Osteocyte (in vitro differentiated cells): ENCODE measurements at regions not wholly inside any gene's neighbourhood (a gene's known extent, or its start where the extent isn't known, plus 50 kb on each side); places are given as distances from the start of the nearest gene placed in this dataset.

Experiments
- DNase-seq: peaks from one replicate; pipeline ENCODE4 v3.0.0; 2021; ENCODE audit warnings: mixed read lengths; ENCODE audit not compliant: unreplicated experiment; ENCODE audit errors: extremely low spot score
- H3K27ac Mint-ChIP-seq: one replicate; pipeline ENCODE4 v1.8.0; 2021; ENCODE audit warnings: mild to moderate bottlenecking, mixed read lengths; ENCODE audit not compliant: unreplicated experiment
- H3K27me3 Mint-ChIP-seq: one replicate; pipeline ENCODE4 v1.8.0; 2021; ENCODE audit warnings: mixed read lengths; ENCODE audit not compliant: unreplicated experiment
- H3K36me3 Mint-ChIP-seq: one replicate; pipeline ENCODE4 v1.8.0; 2021; ENCODE audit warnings: mixed read lengths; ENCODE audit not compliant: unreplicated experiment
- H3K4me1 Mint-ChIP-seq: one replicate; pipeline ENCODE4 v1.8.0; 2021; ENCODE audit warnings: mixed read lengths; ENCODE audit not compliant: unreplicated experiment
- H3K4me3 Mint-ChIP-seq: one replicate; pipeline ENCODE4 v1.8.0; 2021; ENCODE audit warnings: mild to moderate bottlenecking, moderate library complexity, mixed read lengths; ENCODE audit not compliant: unreplicated experiment
- H3K9me3 Mint-ChIP-seq: one replicate; pipeline ENCODE4 v1.8.0; 2021; ENCODE audit warnings: mixed read lengths; ENCODE audit not compliant: unreplicated experiment
- CTCF ChIP-seq: fragments of 200-600 bp; sonication (generic); IDR thresholded peaks from 2 replicates; pipeline ENCODE4 v1.5.0; 2021; ENCODE audit warnings: antibody characterized with exemption, mild to moderate bottlenecking, moderate library complexity

- H3K4me3 Mint-ChIP-seq: no peak overlapping the region
- no peaks in the 10 kb centered on the region for H3K9me3 Mint-ChIP-seq
- no peak for TF ChIP-seq CTCF
- H3K36me3 Mint-ChIP-seq: no peaks in the 10 kb centered on the region
- no peaks in the 10 kb centered on the region for H3K4me1 Mint-ChIP-seq
- H3K27ac Mint-ChIP-seq: no peak overlapping the region
- no peaks in the 10 kb centered on the region for H3K27me3 Mint-ChIP-seq
- no peak for DNase-seq
These were observed 218.6 kb downstream of the KIF26A start for GRCh38 chr14:104356738-104357688.

GRCh38 chr14:104357689-104358527, 219.5 kb downstream of the KIF26A start:
- DNase-seq: no peak
- TF ChIP-seq CTCF: no peak
- no peak overlapping the region for H3K4me3 Mint-ChIP-seq
- H3K36me3 Mint-ChIP-seq: no peaks in the 10 kb centered on the region
- H3K27me3 Mint-ChIP-seq: no peaks in the 10 kb centered on the region
- H3K4me1 Mint-ChIP-seq: no peaks in the 10 kb centered on the region
- H3K9me3 Mint-ChIP-seq: no peaks in the 10 kb centered on the region
- H3K27ac Mint-ChIP-seq: no peak overlapping the region

GRCh38 chr14:104358528-104359300, 220.3 kb downstream of the KIF26A start:
- no peaks in the 10 kb centered on the region for H3K9me3 Mint-ChIP-seq
- no peaks in the 10 kb centered on the region for H3K27me3 Mint-ChIP-seq
- TF ChIP-seq CTCF: no peak
- H3K4me1 Mint-ChIP-seq: no peaks in the 10 kb centered on the region
- H3K27ac Mint-ChIP-seq: no peak overlapping the region
- no peak for DNase-seq
- H3K4me3 Mint-ChIP-seq: no peak overlapping the region
- H3K36me3 Mint-ChIP-seq: no peaks in the 10 kb centered on the region

GRCh38 chr14:104359301-104359968, 220.1 kb upstream of the C14orf180 start:
- TF ChIP-seq CTCF: no peak
- H3K27ac Mint-ChIP-seq: no peak overlapping the region
- no peaks in the 10 kb centered on the region for H3K4me1 Mint-ChIP-seq
- DNase-seq: no peak
- H3K4me3 Mint-ChIP-seq: no peak overlapping the region
- H3K27me3 Mint-ChIP-seq: no peaks in the 10 kb centered on the region
- H3K36me3 Mint-ChIP-seq: no peaks in the 10 kb centered on the region
- no peaks in the 10 kb centered on the region for H3K9me3 Mint-ChIP-seq
